SK-N-SH treated with all-trans-retinoic acid at 6 μM for 48 hours (cell line): ENCODE measurements at regions not wholly inside any gene's neighbourhood (a gene's known extent, or its start where the extent isn't known, plus 50 kb on each side); places are given as distances from the start of the nearest gene placed in this dataset.

ENCODE experiments used
- ATAC-seq: fragments of 200-7000 bp; cut with Tn5 transposase; 3 replicates; pipeline ENCODE4 v1.9.1; 2020; ENCODE audit warnings: mild to moderate bottlenecking, moderate library complexity
- ARNTL ChIP-seq: fragments of 450-650 bp; formaldehyde crosslinking; IDR thresholded peaks from 2 replicates; pipeline ENCODE4 v1.5.0; 2020; ENCODE audit warnings: low read depth, mild to moderate bottlenecking, moderate library complexity, borderline replicate concordance
- BACH2 ChIP-seq: fragments of 250-450 bp; sonication (Bioruptor Pico); IDR thresholded peaks from 2 replicates; pipeline ENCODE4 v1.9.0; 2021; ENCODE audit warnings: mild to moderate bottlenecking, borderline replicate concordance
- CREB5 ChIP-seq: fragments of 250-450 bp; sonication (Bioruptor Pico); IDR thresholded peaks from 2 replicates; pipeline ENCODE4 v1.5.1; 2020; ENCODE audit warnings: low read depth, mild to moderate bottlenecking, moderate library complexity
- CSDC2 ChIP-seq: fragments of 250-450 bp; sonication (Bioruptor Pico); IDR thresholded peaks from 2 replicates; pipeline ENCODE4 v1.5.0; 2020; ENCODE audit warnings: mild to moderate bottlenecking, moderate library complexity
- CSRNP3 ChIP-seq: fragments of 250-450 bp; sonication (Bioruptor Pico); IDR thresholded peaks from 2 replicates; pipeline ENCODE4 v1.5.1; 2021; ENCODE audit warnings: mild to moderate bottlenecking, moderate library complexity
- ESRRG ChIP-seq: fragments of 250-450 bp; sonication (Bioruptor Pico); IDR thresholded peaks from 2 replicates; pipeline ENCODE4 v1.6.1; 2021; ENCODE audit warnings: mild to moderate bottlenecking
- GLIS3 ChIP-seq: fragments of 250-450 bp; sonication (Bioruptor Pico); IDR thresholded peaks from 2 replicates; pipeline ENCODE4 v1.5.0; 2020; ENCODE audit warnings: mild to moderate bottlenecking, moderate library complexity
- OSR1 ChIP-seq: fragments of 250-450 bp; sonication (Bioruptor Pico); IDR thresholded peaks from 2 replicates; pipeline ENCODE4 v1.8.0; 2022; ENCODE audit warnings: moderate library complexity, mild to moderate bottlenecking, inconsistent platforms
- PATZ1 ChIP-seq: fragments of 250-450 bp; sonication (Bioruptor Pico); IDR thresholded peaks from 2 replicates; pipeline ENCODE4 v1.8.0; 2020; ENCODE audit warnings: mild to moderate bottlenecking, moderate library complexity, borderline replicate concordance
- POU6F1 ChIP-seq: fragments of 250-450 bp; sonication (Bioruptor Pico); IDR thresholded peaks from 2 replicates; pipeline ENCODE4 v1.8.0; 2021; ENCODE audit warnings: low read depth, mild to moderate bottlenecking, moderate library complexity, borderline replicate concordance
- PPARA ChIP-seq: fragments of 250-450 bp; sonication (Bioruptor Pico); IDR thresholded peaks from 2 replicates; pipeline ENCODE4 v1.5.0; 2020; ENCODE audit warnings: mild to moderate bottlenecking, borderline replicate concordance
- RARB ChIP-seq: fragments of 250-450 bp; sonication (Bioruptor Pico); IDR thresholded peaks from 2 replicates; pipeline ENCODE4 v1.8.0; 2021; ENCODE audit warnings: mild to moderate bottlenecking, moderate library complexity
- TCF4 ChIP-seq: fragments of 250-450 bp; sonication (Bioruptor Pico); IDR thresholded peaks from 2 replicates; pipeline ENCODE4 v1.8.0; 2021; ENCODE audit warnings: mild to moderate bottlenecking, moderate library complexity, borderline replicate concordance
- TOX ChIP-seq: fragments of 250-450 bp; sonication (Bioruptor Pico); IDR thresholded peaks from 2 replicates; pipeline ENCODE4 v1.8.0; 2021; ENCODE audit warnings: mild to moderate bottlenecking, moderate library complexity, borderline replicate concordance
- TSHZ2 ChIP-seq: fragments of 250-450 bp; sonication (Bioruptor Pico); IDR thresholded peaks from 2 replicates; pipeline ENCODE4 v1.5.0; 2020; ENCODE audit warnings: mild to moderate bottlenecking, moderate library complexity
- ZC3H10 ChIP-seq: fragments of 250-450 bp; sonication (Bioruptor Pico); IDR thresholded peaks from 2 replicates; pipeline ENCODE4 v1.5.1; 2021; ENCODE audit warnings: mild to moderate bottlenecking, moderate library complexity
- ZFP3 ChIP-seq: fragments of 250-450 bp; sonication (Bioruptor Pico); IDR thresholded peaks from 2 replicates; pipeline ENCODE4 v1.5.0; 2020; ENCODE audit warnings: mild to moderate bottlenecking, moderate library complexity
- ZNF70 ChIP-seq: fragments of 450-650 bp; formaldehyde crosslinking; IDR thresholded peaks from 2 replicates; pipeline ENCODE4 v1.5.0; 2020; ENCODE audit warnings: mild to moderate bottlenecking, moderate library complexity

- no peak for TF ChIP-seq OSR1 (CRISPR knock-in tag)
- TF ChIP-seq ZNF70 = no peak
- TF ChIP-seq ZC3H10 (CRISPR knock-in tag) = no peak
- TF ChIP-seq TCF4 (CRISPR knock-in tag) = no peak
- no peak for TF ChIP-seq CSDC2 (CRISPR knock-in tag)
- no peak for TF ChIP-seq PATZ1 (CRISPR knock-in tag)
- no peak for TF ChIP-seq PPARA (CRISPR knock-in tag)
- no peak for TF ChIP-seq ESRRG (CRISPR knock-in tag)
- no peak for TF ChIP-seq ZFP3 (CRISPR knock-in tag)
- no peak for TF ChIP-seq CREB5
- TF ChIP-seq POU6F1 (CRISPR knock-in tag) = no peak
- no peak for TF ChIP-seq BACH2
- no peak for TF ChIP-seq GLIS3
- no peak for TF ChIP-seq CSRNP3 (CRISPR knock-in tag)
- TF ChIP-seq TSHZ2 (CRISPR knock-in tag) = no peak
- TF ChIP-seq TOX = no peak
- ATAC-seq = no peak
Measured at GRCh38 chr13:111410232-111411021, 90.0 kb downstream of the TEX29 start.

- ATAC-seq = peak; percentile 35
- no peak for TF ChIP-seq ESRRG (CRISPR knock-in tag)
- no peak for TF ChIP-seq RARB (CRISPR knock-in tag)
- TF ChIP-seq CSRNP3 (CRISPR knock-in tag) = no peak
- TF ChIP-seq ZNF70 = no peak
- no peak for TF ChIP-seq TSHZ2 (CRISPR knock-in tag)
- no peak for TF ChIP-seq OSR1 (CRISPR knock-in tag)
- no peak for TF ChIP-seq PATZ1 (CRISPR knock-in tag)
- no peak for TF ChIP-seq ARNTL (CRISPR knock-in tag)
- no peak for TF ChIP-seq GLIS3
- TF ChIP-seq ZC3H10 (CRISPR knock-in tag) = no peak
- no peak for TF ChIP-seq TOX
- TF ChIP-seq CSDC2 (CRISPR knock-in tag) = no peak
- TF ChIP-seq TCF4 (CRISPR knock-in tag) = no peak
Measured at GRCh38 chr13:111411151-111411858, 90.9 kb downstream of the TEX29 start.
